ENCODE measurements at regions not wholly inside any gene's neighbourhood (a gene's known extent, or its start where the extent isn't known, plus 50 kb on each side); places are given as distances from the start of the nearest gene placed in this dataset.

DNA sequence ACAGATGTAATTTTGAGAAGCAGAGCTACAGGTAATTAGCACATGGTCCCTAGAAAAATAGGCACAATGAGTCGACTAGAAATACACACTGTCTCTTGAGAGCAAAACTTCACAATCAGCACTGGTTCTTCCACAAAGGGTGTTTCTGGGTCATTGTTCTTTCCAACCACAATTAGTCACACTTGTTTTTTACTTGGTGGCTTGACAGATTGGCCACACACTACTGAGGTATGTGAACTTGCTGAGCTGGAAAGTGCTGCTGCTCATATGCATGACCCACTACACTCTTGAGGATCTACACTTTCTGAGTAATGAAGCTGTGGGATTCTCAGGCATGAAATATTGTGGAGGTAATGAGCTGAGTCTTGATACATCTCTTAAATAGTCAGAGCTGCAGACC, 347.7 kb downstream of the BCKDHB start:
- TF ChIP-seq, protein P1, sequence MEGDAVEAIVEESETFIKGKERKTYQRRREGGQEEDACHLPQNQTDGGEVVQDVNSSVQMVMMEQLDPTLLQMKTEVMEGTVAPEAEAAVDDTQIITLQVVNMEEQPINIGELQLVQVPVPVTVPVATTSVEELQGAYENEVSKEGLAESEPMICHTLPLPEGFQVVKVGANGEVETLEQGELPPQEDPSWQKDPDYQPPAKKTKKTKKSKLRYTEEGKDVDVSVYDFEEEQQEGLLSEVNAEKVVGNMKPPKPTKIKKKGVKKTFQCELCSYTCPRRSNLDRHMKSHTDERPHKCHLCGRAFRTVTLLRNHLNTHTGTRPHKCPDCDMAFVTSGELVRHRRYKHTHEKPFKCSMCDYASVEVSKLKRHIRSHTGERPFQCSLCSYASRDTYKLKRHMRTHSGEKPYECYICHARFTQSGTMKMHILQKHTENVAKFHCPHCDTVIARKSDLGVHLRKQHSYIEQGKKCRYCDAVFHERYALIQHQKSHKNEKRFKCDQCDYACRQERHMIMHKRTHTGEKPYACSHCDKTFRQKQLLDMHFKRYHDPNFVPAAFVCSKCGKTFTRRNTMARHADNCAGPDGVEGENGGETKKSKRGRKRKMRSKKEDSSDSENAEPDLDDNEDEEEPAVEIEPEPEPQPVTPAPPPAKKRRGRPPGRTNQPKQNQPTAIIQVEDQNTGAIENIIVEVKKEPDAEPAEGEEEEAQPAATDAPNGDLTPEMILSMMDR (IDR thresholded peaks at IDR 0.05; ENCODE audit: poor library complexity, severe bottlenecking) = no peak
- TF ChIP-seq EZH2 (IDR thresholded peaks at IDR 0.05; ENCODE audit: borderline replicate concordance, insufficient read depth, low read length, poor library complexity, severe bottlenecking) (no peak), MXI1 (conservative IDR thresholded peaks at IDR 0.05; ENCODE audit: poor library complexity, severe bottlenecking) (no peak), RAD21 (conservative IDR thresholded peaks at IDR 0.05) (no peak)
- TF ChIP-seq, protein P2, sequence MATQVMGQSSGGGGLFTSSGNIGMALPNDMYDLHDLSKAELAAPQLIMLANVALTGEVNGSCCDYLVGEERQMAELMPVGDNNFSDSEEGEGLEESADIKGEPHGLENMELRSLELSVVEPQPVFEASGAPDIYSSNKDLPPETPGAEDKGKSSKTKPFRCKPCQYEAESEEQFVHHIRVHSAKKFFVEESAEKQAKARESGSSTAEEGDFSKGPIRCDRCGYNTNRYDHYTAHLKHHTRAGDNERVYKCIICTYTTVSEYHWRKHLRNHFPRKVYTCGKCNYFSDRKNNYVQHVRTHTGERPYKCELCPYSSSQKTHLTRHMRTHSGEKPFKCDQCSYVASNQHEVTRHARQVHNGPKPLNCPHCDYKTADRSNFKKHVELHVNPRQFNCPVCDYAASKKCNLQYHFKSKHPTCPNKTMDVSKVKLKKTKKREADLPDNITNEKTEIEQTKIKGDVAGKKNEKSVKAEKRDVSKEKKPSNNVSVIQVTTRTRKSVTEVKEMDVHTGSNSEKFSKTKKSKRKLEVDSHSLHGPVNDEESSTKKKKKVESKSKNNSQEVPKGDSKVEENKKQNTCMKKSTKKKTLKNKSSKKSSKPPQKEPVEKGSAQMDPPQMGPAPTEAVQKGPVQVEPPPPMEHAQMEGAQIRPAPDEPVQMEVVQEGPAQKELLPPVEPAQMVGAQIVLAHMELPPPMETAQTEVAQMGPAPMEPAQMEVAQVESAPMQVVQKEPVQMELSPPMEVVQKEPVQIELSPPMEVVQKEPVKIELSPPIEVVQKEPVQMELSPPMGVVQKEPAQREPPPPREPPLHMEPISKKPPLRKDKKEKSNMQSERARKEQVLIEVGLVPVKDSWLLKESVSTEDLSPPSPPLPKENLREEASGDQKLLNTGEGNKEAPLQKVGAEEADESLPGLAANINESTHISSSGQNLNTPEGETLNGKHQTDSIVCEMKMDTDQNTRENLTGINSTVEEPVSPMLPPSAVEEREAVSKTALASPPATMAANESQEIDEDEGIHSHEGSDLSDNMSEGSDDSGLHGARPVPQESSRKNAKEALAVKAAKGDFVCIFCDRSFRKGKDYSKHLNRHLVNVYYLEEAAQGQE (IDR thresholded peaks at IDR 0.05; ENCODE audit: borderline replicate concordance) = no peak
